ENCODE measurements at regions not wholly inside any gene's neighbourhood (a gene's known extent, or its start where the extent isn't known, plus 50 kb on each side); places are given as distances from the start of the nearest gene placed in this dataset.
A peak's percentile ranks its signal among the peaks of the same experiment; 100 is the strongest.

- no peak for DNase-seq (ENCODE audit: low read depth, low spot score)
These were observed 542.0 kb upstream of the TENM3 start for GRCh38 chr4:181701214-181701613.

- DNase-seq (ENCODE audit: low read depth, low spot score) = no peak
These were observed 541.3 kb upstream of the TENM3 start for GRCh38 chr4:181701894-181702293.

- no peak for DNase-seq (ENCODE audit: low read depth, low spot score)
These were observed 540.2 kb upstream of the TENM3 start for GRCh38 chr4:181702864-181703495.

GRCh38 chr4:181710143-181710542 lies 533.1 kb upstream of the TENM3 start:
- DNase-seq (ENCODE audit: low read depth, low spot score) = no peak

GRCh38 chr4:181711387-181711786 lies 531.8 kb upstream of the TENM3 start:
- no peak for DNase-seq (ENCODE audit: low read depth, low spot score)

GRCh38 chr4:181728305-181728966 lies 514.8 kb upstream of the TENM3 start:
- DNase-seq (ENCODE audit: low read depth, low spot score) = no peak

- no peak for DNase-seq (ENCODE audit: low read depth, low spot score)
These were observed 511.3 kb upstream of the TENM3 start for GRCh38 chr4:181731900-181732299.

- no peak for DNase-seq (ENCODE audit: low read depth, low spot score)
These were observed 505.5 kb upstream of the TENM3 start for GRCh38 chr4:181737744-181738143.

GRCh38 chr4:181739031-181739430 lies 504.2 kb upstream of the TENM3 start:
- DNase-seq (ENCODE audit: low read depth, low spot score) = no peak

- no peak for DNase-seq (ENCODE audit: low read depth, low spot score)
These were observed 501.7 kb upstream of the TENM3 start for GRCh38 chr4:181741513-181741912.

- DNase-seq (ENCODE audit: low read depth, low spot score) = no peak
These were observed 497.1 kb upstream of the TENM3 start for GRCh38 chr4:181745933-181746625.

- no peak for DNase-seq (ENCODE audit: low read depth, low spot score)
These were observed 494.6 kb upstream of the TENM3 start for GRCh38 chr4:181748581-181748980.

GRCh38 chr4:181752516-181752915 lies 490.7 kb upstream of the TENM3 start:
- peak; percentile 53 for DNase-seq (ENCODE audit: low read depth, low spot score)

GRCh38 chr4:181753207-181753606 lies 490.0 kb upstream of the TENM3 start:
- DNase-seq (ENCODE audit: low read depth, low spot score) = no peak

- DNase-seq (ENCODE audit: low read depth, low spot score) = no peak
These were observed 487.4 kb upstream of the TENM3 start for GRCh38 chr4:181755846-181756245.

GRCh38 chr4:181756451-181757095 lies 486.6 kb upstream of the TENM3 start:
- no peak for DNase-seq (ENCODE audit: low read depth, low spot score)

- no peak for DNase-seq (ENCODE audit: low read depth, low spot score)
These were observed 486.1 kb upstream of the TENM3 start for GRCh38 chr4:181757098-181757497.

GRCh38 chr4:181757910-181758660 lies 485.1 kb upstream of the TENM3 start:
- no peak for DNase-seq (ENCODE audit: low read depth, low spot score)

GRCh38 chr4:181760560-181760959 lies 482.6 kb upstream of the TENM3 start:
- no peak for DNase-seq (ENCODE audit: low read depth, low spot score)

- DNase-seq (ENCODE audit: low read depth, low spot score) = no peak
These were observed 482.0 kb upstream of the TENM3 start for GRCh38 chr4:181761156-181761555.

GRCh38 chr4:181766061-181766548 lies 477.1 kb upstream of the TENM3 start:
- DNase-seq (ENCODE audit: low read depth, low spot score) = no peak

GRCh38 chr4:181770971-181771370 lies 472.2 kb upstream of the TENM3 start:
- DNase-seq (ENCODE audit: low read depth, low spot score) = no peak

All from smooth muscle cell of the brain vasculature (primary cell).